Occipital lobe (tissue), 1 donor: ENCODE measurements at regions not wholly inside any gene's neighbourhood (a gene's known extent, or its start where the extent isn't known, plus 50 kb on each side); places are given as distances from the start of the nearest gene placed in this dataset.

ENCODE experiments used
- DNase-seq: peaks from one replicate; lab custom pipeline; 2025; lab: John Stamatoyannopoulos, UW

- DNase-seq = no peak
Observed at GRCh38 chr5:133742431-133742988, 130.2 kb upstream of the FSTL4 start.

- no peak for DNase-seq
Observed at GRCh38 chr5:133741818-133742355, 129.5 kb upstream of the FSTL4 start.

GRCh38 chr5:133741396-133741795 is 129.1 kb upstream of the FSTL4 start:
- DNase-seq = no peak

DNA sequence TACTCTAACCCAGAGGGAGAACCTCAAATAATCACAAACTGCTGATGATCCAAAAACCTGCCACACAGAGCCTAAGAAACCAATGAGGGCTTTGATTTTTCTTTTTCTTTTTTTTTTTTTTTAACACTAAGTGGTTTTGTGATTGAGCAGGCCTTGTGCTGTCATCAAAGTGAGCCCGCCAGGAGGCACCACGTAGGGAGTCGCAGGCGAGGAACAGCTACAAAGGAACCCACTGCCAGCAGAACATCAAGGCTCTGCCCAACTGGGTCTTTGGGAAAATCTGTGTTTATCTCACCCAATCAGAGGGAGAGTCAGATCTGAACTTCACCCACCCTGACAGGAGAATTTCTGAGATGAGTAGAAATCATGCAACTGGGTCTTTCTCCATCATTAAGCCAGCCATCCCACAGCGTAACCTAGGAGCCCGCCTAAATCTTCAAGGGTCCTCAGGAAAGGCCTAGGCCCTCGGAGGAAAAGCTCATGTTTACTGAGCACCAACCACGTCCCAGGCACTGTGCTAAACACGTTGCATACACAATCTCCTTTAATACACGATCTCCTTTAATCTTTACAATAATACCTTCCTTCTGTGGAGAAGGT is 126.9 kb upstream of the FSTL4 start:
- no peak for DNase-seq

GRCh38 chr5:133738271-133738670 is 125.9 kb upstream of the FSTL4 start:
- no peak for DNase-seq

DNA sequence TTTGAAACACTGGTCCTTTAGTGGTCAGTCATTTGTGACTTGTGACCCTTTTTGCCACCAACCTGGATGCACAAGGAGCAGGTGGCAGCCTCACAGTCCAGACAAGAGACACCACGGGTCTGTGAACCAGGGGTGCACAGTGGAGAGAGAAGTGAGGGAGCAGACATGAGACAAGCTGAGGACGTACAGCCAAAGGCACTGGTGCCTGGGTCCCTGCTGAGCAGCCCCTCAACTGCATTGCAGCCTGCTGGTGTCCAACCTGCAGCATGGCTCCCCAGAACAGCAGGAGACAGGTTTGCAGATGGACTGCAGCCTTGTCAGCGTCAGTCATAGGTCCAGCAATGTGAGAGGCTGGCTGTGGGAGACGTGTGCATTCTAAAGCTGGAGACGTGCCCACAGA is 124.2 kb upstream of the FSTL4 start:
- no peak for DNase-seq

- no peak for DNase-seq
Observed at GRCh38 chr5:133735346-133735745, 123.0 kb upstream of the FSTL4 start.

DNA sequence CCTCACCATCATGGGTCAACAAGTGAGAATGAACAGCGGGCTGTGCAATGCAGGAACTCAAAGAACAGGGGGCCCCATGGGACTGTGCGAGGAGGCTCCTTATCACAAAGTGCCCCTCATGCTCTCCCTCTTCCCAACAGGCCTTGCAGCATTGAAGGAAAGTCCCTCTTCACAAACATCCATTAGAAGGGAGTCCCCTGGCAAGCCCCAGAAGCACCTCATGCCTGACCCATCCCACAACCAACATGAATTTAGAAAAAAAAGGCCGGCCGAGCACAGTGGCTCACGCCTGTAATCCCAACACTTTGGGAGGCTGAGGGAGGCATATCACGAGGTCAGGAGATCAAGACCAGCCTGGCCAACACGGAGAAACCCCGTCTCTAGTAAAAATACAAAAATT is 122.6 kb upstream of the FSTL4 start:
- no peak for DNase-seq

- DNase-seq = no peak
Observed at GRCh38 chr5:133732536-133732935, 120.2 kb upstream of the FSTL4 start.

DNA sequence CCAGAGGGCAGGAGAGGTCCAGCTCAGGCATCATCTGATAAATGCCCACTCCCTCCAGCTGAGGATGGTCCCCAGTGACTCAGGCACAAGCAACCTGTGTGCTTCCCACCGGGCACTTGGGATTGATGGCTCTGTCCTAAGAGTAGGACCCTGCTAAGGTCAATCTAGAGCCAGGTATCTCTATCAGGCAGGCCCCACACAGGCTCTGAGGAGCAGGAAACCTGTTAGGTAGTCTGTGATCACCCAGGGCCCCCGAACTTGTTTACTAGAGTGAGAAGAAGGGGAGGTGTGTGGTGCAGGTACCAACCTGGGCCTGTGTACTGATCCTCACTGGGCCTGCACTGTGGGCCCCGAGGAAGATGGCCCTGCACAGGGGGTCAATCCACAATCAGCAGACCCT is 119.6 kb upstream of the FSTL4 start:
- DNase-seq = no peak

DNA sequence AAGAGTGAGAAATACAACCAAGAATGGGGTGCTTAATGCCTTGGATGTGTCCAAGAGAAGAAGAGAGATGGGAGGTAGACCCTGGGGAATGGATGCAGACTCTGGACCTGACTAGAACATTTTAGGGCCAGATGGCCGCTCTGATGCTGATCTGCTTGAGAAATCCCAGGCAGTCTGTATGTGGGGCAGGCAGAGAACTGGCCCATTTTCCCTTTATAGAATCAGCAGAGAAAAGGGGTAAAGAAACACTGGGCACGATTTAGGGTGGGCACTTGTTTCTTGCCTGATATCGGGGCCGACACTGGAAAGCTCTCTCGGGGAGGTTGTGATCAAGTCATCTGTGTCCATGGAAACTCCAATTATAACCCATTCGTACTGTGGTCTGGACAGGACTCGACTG is 118.5 kb upstream of the FSTL4 start:
- DNase-seq = no peak

DNA sequence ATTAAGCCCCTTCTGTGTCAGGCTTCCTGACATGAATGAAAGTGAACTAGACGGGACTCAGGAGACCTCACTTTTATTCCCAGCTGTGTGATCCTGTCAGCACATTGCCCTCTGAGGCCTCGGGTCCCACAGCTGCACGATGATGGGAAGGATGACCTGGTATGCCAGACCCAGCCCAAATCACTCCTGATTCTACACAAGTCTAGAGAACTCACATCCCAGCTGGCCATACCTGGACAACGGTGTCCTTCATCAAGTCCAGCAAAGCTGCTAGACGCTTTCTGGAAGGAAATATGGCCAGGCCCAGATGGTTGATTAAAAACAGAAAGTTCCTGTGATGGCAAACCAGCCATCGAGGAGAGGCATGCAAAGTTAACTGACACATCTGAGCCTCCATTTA is 118.0 kb upstream of the FSTL4 start:
- DNase-seq = no peak

DNA sequence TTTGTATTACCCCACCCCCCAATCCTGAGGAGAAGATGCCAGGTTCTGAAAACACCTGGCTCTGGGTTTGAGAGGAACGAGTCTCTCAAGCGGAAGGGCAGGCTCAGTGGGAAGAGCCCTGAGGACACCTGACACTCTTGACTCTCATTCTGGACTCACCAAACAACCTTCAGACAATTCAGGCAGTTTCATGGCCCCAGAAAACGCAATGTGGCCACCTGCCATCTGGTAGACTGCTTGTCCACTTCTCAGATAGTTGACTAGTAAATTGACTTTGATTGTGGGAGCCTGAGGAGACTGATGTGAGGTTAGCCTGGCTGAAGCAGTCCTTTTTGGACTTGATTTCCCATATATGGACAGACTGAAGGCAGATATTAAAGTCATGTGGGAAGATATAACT is 117.5 kb upstream of the FSTL4 start:
- no peak for DNase-seq

GRCh38 chr5:133728475-133728874 is 116.1 kb upstream of the FSTL4 start:
- no peak for DNase-seq

GRCh38 chr5:133727636-133728035 is 115.3 kb upstream of the FSTL4 start:
- no peak for DNase-seq

- no peak for DNase-seq
Observed at GRCh38 chr5:133723651-133724366, 111.5 kb upstream of the FSTL4 start.

- no peak for DNase-seq
Observed at GRCh38 chr5:133723126-133723525, 110.8 kb upstream of the FSTL4 start.

GRCh38 chr5:133721365-133721764 is 109.0 kb upstream of the FSTL4 start:
- DNase-seq = no peak

DNA sequence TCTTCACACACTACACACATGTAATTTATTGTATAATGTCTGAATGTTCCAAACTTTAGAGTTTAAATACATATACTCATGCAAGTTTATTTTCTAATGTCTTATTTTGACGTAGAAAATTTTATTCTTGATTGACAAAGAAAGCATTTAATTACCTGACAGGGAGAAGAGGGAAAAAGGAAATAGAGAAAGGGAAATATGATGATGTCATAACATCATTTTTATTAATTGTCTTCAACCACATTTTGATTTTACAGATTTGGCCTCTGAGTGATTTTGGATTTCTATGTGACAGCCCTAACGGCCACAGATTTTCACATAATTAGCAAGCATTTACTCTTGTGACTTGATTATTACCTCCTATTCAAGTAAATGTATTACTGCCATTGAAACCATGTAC is 106.1 kb upstream of the FSTL4 start:
- no peak for DNase-seq

DNA sequence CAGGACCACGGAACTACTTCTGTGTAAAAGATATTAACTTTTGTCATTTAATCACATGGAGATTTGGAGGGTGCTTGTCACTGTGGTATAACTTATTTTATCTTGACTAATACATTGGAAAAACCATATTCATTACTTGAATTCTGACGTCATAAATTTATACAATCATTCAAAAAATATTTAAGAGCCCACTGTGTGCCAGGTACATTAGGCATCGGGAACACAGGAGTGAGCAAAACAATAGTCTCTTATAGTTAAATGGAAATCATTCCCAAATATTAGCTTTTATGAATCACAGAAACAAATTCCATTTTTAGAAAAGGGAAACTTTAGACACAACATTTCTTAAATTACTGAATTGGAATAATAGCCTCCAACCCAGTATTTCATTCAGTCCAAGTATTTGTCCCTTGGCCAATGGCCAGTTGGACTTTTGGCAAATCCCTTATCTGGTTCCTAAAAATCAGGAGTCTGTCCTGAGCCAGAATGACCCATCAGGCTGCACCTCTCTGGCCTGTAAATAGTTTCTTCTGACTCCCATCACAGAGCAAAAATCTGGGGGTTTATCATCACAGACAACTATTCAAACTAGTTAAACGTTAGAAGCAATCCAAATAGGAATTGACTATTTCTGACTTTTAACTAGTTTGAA is 104.3 kb upstream of the FSTL4 start:
- no peak for DNase-seq

DNA sequence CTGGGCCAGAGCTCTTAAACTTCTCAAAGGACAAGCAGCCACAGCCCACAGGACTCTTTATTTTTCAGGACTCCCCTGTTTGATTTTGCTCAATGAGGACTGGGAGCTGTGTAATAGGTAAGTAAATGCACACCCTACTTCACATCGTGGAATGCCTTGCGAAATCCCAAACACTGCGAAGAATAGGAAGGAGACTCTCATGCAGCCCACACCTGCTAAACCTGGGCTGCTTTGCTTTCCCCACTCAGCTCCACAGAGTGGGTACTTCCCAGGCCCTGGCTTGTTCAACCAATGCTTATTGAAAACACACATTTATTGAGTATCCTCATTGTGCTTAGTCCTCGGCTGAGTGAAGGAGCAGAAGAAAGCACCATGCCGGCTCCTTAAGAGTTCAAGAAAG is 103.3 kb upstream of the FSTL4 start:
- no peak for DNase-seq

- no peak for DNase-seq
Observed at GRCh38 chr5:133715216-133715615, 102.9 kb upstream of the FSTL4 start.
